Vagina (tissue), 2 donors: ENCODE measurements at regions not wholly inside any gene's neighbourhood (a gene's known extent, or its start where the extent isn't known, plus 50 kb on each side); places are given as distances from the start of the nearest gene placed in this dataset.

ENCODE experiments used
- POLR2A ChIP-seq, 2 donors: fragments of 450-650 bp; IDR thresholded peaks; one replicate each; pipeline ENCODE4 v1.6.1; 2017; ENCODE audit warnings: antibody characterized with exemption in 2 of 2, mild to moderate bottlenecking in 2 of 2, moderate library complexity in 2 of 2
- POLR2AphosphoS5 ChIP-seq, 2 donors: sonication (generic); formaldehyde crosslinking; IDR thresholded peaks; one replicate each; pipeline ENCODE4 v1.9.0; 2017; ENCODE audit warnings: antibody characterized with exemption in 2 of 2, mild to moderate bottlenecking in 2 of 2, low read depth in 1 of 2; ENCODE audit not compliant: insufficient read depth in 1 of 2
- TF ChIP-seq, protein P1 (sequence below), 3 experiments: fragments of 450-650 bp in 2 of 3; fragments of 200-600 bp in 1 of 3; sonication (generic) in 1 of 3; IDR thresholded peaks; one replicate each; pipeline ENCODE4 v1.5.1; 2017 to 2019; ENCODE audit warnings: antibody characterized with exemption in 3 of 3, mild to moderate bottlenecking in 2 of 3, moderate library complexity in 2 of 3

DNA sequence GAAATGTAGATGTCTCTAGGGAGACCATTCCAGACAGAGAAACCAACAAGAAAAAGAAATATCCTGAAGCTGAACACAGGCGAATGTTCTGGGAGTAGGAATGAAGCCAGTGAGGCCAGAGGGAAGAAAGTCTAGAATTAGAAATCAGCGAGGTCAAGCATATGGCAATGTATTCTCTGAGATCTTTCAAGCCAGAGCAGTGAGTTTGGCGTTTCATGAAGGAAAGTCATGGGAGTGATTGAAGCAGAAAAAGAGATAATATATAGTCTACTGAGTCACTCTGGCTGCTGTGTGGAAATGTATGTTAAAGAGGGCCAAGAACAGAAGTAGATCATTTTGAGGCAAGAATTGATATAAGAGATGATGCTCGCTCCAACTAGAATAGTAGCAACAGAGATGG lies 576.0 kb downstream of the PCDH17 start:
- TF ChIP-seq, protein P1, sequence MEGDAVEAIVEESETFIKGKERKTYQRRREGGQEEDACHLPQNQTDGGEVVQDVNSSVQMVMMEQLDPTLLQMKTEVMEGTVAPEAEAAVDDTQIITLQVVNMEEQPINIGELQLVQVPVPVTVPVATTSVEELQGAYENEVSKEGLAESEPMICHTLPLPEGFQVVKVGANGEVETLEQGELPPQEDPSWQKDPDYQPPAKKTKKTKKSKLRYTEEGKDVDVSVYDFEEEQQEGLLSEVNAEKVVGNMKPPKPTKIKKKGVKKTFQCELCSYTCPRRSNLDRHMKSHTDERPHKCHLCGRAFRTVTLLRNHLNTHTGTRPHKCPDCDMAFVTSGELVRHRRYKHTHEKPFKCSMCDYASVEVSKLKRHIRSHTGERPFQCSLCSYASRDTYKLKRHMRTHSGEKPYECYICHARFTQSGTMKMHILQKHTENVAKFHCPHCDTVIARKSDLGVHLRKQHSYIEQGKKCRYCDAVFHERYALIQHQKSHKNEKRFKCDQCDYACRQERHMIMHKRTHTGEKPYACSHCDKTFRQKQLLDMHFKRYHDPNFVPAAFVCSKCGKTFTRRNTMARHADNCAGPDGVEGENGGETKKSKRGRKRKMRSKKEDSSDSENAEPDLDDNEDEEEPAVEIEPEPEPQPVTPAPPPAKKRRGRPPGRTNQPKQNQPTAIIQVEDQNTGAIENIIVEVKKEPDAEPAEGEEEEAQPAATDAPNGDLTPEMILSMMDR (IDR thresholded peaks at IDR 0.05), result no peak
- no peak for TF ChIP-seq POLR2A (IDR thresholded peaks at IDR 0.05)
- TF ChIP-seq POLR2AphosphoS5 (IDR thresholded peaks at IDR 0.05; ENCODE audit: insufficient read depth in 1 of 2, low read depth in 1 of 2), result no peak
